Aorta (tissue), 5 donors: ENCODE measurements at regions not wholly inside any gene's neighbourhood (a gene's known extent, or its start where the extent isn't known, plus 50 kb on each side); places are given as distances from the start of the nearest gene placed in this dataset.

Experiments used
- ATAC-seq: fragments of 200-7000 bp; cut with Tn5 transposase; one replicate; pipeline ENCODE4 v1.9.1; 2022; ENCODE audit warnings: moderate library complexity; ENCODE audit not compliant: low FRiP score
- DNase-seq, 2 donors: peaks; one replicate each; pipeline ENCODE4 v3.0.0-alpha.2; 2020
- H3K27ac ChIP-seq, 2 donors: one replicate each; pipeline ENCODE4 v1.5.1; 2013; ENCODE audit warnings: low read length in 2 of 2, mild to moderate bottlenecking in 2 of 2, moderate library complexity in 2 of 2, control low read depth in 1 of 2, inconsistent platforms in 1 of 2, low read depth in 1 of 2
- H3K27me3 ChIP-seq, 2 donors: one replicate each; pipeline ENCODE4 v1.6.1; 2013; ENCODE audit warnings: control low read depth in 1 of 2, low read length in 1 of 2, mild to moderate bottlenecking in 1 of 2, moderate library complexity in 1 of 2; ENCODE audit not compliant: insufficient read depth in 2 of 2, control insufficient read depth in 1 of 2
- H3K36me3 ChIP-seq, 2 donors: one replicate each; pipeline ENCODE4 v1.6.1; 2013; ENCODE audit warnings: control low read depth in 1 of 2, low read length in 1 of 2, mild to moderate bottlenecking in 1 of 2; ENCODE audit not compliant: insufficient read depth in 2 of 2, control insufficient read depth in 1 of 2
- H3K4me1 ChIP-seq, 2 donors: one replicate each; pipeline ENCODE4 v1.6.1; 2013; ENCODE audit warnings: low read length in 2 of 2, control low read depth in 1 of 2, mild to moderate bottlenecking in 1 of 2, moderate library complexity in 1 of 2; ENCODE audit not compliant: insufficient read depth in 2 of 2, control insufficient read depth in 1 of 2
- H3K4me3 ChIP-seq, 2 donors: one replicate each; pipeline ENCODE4 v1.5.1; 2013; ENCODE audit warnings: low read length in 2 of 2, control low read depth in 1 of 2, mild to moderate bottlenecking in 1 of 2
- H3K9me3 ChIP-seq: one replicate; pipeline ENCODE4 v1.6.1; 2013; ENCODE audit warnings: mild to moderate bottlenecking, low read length; ENCODE audit not compliant: control insufficient read depth
- WGBS, 2 donors: extraction: QIAGEN DNeasy Blood & Tissue Kit; methylation state at CpG; one replicate each; pipeline ENCODE4 v1.1.7; 2013; 5-methylcytosine and 5-hydroxymethylcytosine counted together
- intact Hi-C, 2 donors: fragments of 100-400 bp; cut with DNase I; formaldehyde crosslinking; loops; one replicate each; pipeline versions ENCODE4 v1.14.2 to v1.15.0; 2022
- donor health status: healthy with polysubstance abuse.
- donor health status: Bipolar disorder and iron deficiency.
- donor health status: DM: no; HTN: no; CAD: no.
- donor health status: DM: no; HTN: no; CAD: no.
- donor health status: DM: yes; HTN: yes; CAD: no.

DNA sequence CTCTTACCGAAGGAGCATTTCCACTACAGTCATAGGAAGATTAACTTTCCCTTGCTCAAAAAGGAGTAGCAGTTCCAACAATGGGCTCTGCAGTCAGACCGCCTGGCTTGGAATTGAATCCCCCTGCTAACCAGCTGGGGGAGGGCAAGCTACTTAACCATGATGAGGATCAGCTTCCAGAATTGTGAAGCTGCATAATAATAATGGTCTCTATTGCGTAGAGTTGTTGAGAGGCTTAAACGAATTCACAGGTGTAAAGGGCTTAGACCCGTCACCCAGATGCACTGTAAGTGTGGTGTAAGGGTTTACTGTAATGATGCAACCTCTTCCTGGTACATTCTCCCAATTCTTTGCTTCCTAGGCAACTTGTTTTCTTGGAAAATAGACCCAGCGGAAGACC is 185.2 kb upstream of the RGMA start:
- Histone ChIP-seq H3K4me3 (no peak overlapping the region), H3K36me3 (no peaks in the 10 kb centered on the region), H3K27me3 (no peaks in the 10 kb centered on the region), H3K27ac (no peak overlapping the region), H3K4me1 (no peaks in the 10 kb centered on the region), H3K9me3 (peaks cover 3% of the 10 kb centered on the region)
- DNase-seq = no peak
- WGBS, 2 donors = 83 to 85% methylated on average over 6 of the region's 6 CpGs
- ATAC-seq = no peak
- intact Hi-C loops = no loop called here

DNA sequence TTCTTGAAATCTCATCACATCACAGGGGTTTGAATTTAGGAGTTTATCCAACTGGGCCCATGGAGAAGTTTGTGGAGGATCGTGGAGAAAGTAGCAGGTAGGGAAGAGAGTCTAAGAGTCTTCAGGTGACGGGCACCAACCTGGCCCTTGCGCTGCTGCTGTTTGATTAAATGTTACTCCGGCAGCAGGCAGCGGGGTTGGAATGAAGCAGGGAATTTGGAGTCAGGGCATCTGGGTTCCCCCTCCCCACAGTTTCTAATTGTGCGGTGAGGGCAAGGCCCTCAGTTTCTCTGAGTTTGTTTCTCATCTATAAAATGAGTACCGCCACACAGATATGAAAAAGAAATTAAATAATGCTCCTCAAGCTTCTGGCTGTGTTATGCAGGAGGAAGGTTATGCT is 182.9 kb upstream of the RGMA start:
- DNase-seq (no peak), ATAC-seq (no peak)
- H3K27ac ChIP-seq = no peak overlapping the region
- H3K4me1 ChIP-seq = no peaks in the 10 kb centered on the region
- H3K9me3 ChIP-seq = peaks cover 3% of the 10 kb centered on the region
- H3K4me3 ChIP-seq = no peak overlapping the region
- 98 to 99% methylated on average over 7 of the region's 7 CpGs for WGBS, 2 donors
- intact Hi-C loops = no loop called here
- no peaks in the 10 kb centered on the region for H3K27me3 ChIP-seq
- no peaks in the 10 kb centered on the region for H3K36me3 ChIP-seq

DNA sequence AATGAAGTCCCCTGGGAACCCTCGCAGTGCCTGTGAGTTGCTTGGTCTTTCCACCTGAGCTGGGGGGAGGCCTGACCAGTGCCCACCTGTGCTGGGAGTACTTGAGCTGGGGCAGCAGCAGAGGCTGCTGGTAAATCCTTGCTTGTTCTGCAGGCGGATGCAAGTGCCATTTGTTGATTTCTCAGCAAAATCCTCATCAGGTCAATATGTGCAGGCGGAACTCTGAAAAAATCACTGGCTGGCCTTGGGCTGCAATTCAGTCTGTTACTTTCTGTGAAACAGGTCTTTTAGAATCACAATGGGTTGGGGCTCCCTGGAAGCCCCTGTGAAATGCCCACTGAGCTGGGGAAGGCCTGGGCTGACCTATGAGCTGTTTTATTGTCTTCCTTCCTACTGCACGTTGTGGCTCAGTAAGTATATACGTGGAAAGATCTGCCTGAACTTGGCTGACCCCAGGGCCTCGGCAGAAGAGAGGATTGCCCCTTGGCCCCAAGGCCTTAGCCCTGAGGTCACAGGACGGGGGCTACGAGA is 182.0 kb upstream of the RGMA start:
- no peak for DNase-seq
- peaks cover 3% of the 10 kb centered on the region for H3K9me3 ChIP-seq
- H3K36me3 ChIP-seq = no peaks in the 10 kb centered on the region
- H3K27me3 ChIP-seq = no peaks in the 10 kb centered on the region
- no peaks in the 10 kb centered on the region for H3K4me1 ChIP-seq
- intact Hi-C loops = no loop called here
- ATAC-seq = no peak
- WGBS, 2 donors = 81 to 84% methylated on average over 8 of the region's 8 CpGs
- no peak overlapping the region for H3K4me3 ChIP-seq
- H3K27ac ChIP-seq = no peak overlapping the region

DNA sequence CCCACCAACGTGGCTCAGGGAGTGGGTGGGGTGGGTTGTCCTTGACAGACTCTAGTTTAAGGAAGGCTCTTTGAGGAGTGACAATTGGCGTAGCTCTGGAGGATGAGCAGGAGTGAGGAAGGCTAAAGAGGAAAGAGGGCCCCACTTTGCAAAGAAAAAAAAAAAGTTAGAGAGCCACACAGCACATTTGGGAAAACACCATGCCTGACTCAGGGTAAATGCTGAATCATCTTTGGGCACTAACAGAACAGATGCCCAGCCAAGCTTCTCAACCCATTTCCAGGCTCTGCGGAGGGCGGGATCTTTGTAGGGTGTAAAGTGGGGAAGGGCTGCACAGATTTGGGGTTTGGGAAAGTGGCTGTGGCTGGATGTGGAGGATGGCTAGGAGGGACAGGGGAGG is 179.1 kb upstream of the RGMA start:
- intact Hi-C loops = no loop called here

DNA sequence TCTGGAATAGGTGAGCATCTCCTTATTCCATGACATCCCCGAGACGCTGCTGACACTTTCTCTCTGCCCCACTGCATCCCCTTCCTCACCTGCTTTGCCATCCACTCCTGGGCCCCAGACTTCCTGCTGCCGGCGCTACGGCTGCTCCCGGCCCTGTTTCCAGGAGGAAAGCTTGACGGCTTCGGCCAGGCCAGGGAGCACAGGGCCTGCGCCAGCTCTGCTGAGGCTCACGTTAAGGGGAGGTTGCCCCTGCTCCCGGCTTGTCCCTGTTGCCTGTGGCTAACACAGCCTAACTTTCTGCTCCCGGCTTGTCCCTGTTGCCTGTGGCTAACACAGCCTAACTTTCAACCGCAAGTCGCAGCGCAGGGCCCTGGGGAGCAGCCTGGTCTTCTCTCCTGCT is 177.3 kb upstream of the RGMA start:
- Histone ChIP-seq H3K9me3 (peaks cover 3% of the 10 kb centered on the region), H3K4me3 (no peak overlapping the region), H3K27me3 (no peaks in the 10 kb centered on the region), H3K27ac (no peak overlapping the region), H3K4me1 (no peaks in the 10 kb centered on the region), H3K36me3 (no peaks in the 10 kb centered on the region)
- intact Hi-C loops = no loop called here
- DNase-seq (no peak), ATAC-seq (no peak)
- WGBS, 2 donors = 87 to 89% methylated on average over 15 of the region's 15 CpGs

More for the DNA sequence above, 179.1 kb upstream of the RGMA start:
- Histone ChIP-seq H3K4me1 (no peaks in the 10 kb centered on the region), H3K36me3 (no peaks in the 10 kb centered on the region), H3K27ac (no peak overlapping the region), H3K4me3 (no peak overlapping the region), H3K9me3 (peaks cover 3% of the 10 kb centered on the region), H3K27me3 (no peaks in the 10 kb centered on the region)
- ATAC-seq (no peak), DNase-seq (no peak)
- 87 to 94% methylated on average over 4 of the region's 4 CpGs for WGBS, 2 donors

DNA sequence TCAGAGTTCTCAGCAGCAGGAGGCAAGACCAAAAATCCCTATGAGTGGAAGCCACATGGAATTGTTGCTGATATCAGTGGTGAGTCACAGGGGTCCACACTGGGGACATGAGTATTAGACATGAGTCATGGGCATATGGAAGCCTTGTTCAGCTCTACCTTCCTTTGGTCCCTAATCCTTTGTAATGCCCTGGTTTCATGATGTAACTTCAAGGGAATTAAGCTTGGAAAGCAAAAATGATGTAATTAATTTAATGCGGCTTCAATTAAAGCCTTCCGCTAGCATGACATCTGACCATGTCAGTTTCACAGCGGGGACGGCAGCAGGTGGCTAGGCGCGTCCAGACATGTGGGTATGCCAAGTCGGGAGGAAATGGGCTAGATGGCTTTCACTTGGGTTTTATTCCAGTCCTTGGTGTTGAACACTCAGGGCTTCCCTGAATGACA is 176.1 kb upstream of the RGMA start:
- WGBS, 2 donors = 89 to 90% methylated on average over 7 of the region's 7 CpGs
- no peak overlapping the region for H3K4me3 ChIP-seq
- DNase-seq = no peak
- H3K4me1 ChIP-seq = no peaks in the 10 kb centered on the region
- H3K36me3 ChIP-seq = no peaks in the 10 kb centered on the region
- H3K9me3 ChIP-seq = no peaks in the 10 kb centered on the region
- H3K27me3 ChIP-seq = no peaks in the 10 kb centered on the region
- no peak for ATAC-seq
- intact Hi-C loops = no loop called here
- H3K27ac ChIP-seq = no peak overlapping the region

DNA sequence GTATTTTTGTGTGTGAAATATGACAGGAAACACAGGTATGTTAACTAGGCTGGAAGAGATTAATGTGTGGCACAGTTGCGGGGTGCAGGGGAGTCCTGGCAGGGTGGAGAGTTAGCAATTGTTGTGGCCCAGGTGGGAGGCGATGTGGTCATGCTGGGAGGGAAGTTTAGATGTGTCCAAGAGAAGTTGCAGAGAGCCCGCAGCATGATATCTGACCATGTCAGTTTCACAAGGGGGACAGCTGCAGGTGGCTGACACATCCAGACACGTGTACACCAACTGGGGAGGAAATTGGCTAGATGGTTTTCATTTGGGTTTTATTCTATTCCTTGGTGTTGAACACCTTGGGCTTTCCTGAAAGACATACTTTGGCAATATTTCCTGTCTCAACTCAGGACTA is 172.8 kb upstream of the RGMA start:
- no peak for DNase-seq
- no peak overlapping the region for H3K4me3 ChIP-seq
- H3K9me3 ChIP-seq = no peaks in the 10 kb centered on the region
- no peaks in the 10 kb centered on the region for H3K36me3 ChIP-seq
- WGBS, 2 donors = 89 to 94% methylated on average over 4 of the region's 4 CpGs
- H3K27me3 ChIP-seq = no peaks in the 10 kb centered on the region
- no peaks in the 10 kb centered on the region for H3K4me1 ChIP-seq
- H3K27ac ChIP-seq = no peak overlapping the region
- no peak for ATAC-seq
- intact Hi-C loops = no loop called here

DNA sequence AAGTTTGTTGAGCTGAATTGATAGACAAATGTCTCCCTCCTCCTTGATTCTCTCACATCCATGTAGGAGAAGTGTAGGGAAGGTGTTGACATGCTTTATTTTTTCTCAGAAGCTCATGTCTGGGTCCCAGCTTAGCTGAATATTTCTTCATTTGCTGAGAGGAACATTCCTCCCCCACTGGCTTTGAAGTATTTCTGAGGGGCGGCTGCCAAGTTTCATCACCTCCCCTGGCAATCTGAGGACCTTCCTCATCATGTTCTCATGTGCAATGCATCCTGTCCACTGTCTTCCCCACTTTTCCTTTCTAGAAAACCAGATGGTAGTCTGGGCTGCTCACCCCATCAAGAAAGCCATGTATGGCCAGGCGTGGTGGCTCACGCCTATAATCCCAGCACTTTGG is 168.9 kb upstream of the RGMA start:
- no peaks in the 10 kb centered on the region for H3K9me3 ChIP-seq
- H3K4me1 ChIP-seq = no peaks in the 10 kb centered on the region
- 91 to 93% methylated on average over 3 of the region's 3 CpGs for WGBS, 2 donors
- no peaks in the 10 kb centered on the region for H3K27me3 ChIP-seq
- DNase-seq (no peak), ATAC-seq (no peak)
- intact Hi-C loops = no loop called here
- H3K4me3 ChIP-seq = no peak overlapping the region
- no peak overlapping the region for H3K27ac ChIP-seq
- H3K36me3 ChIP-seq = no peaks in the 10 kb centered on the region

DNA sequence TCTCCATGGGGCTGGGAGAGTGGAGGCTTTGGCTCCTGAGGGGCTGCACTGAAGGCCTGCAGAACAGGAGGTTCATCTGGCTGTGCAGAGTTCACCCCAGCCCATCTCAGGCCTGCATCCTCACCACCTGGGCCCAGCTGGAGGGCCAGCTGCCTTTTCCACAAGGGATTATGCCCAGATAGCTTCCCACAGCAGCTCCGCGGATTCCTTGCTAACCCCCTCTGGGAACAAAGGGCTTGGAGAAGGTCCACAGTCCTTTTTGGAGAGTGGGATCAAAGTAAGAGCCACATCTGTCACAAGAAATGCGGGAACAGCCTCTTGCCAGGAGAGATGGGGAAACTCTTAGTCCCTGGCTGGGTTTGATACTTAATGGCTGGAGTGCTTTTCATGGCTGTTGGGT is 164.7 kb upstream of the RGMA start:
- Histone ChIP-seq H3K27me3 (no peaks in the 10 kb centered on the region), H3K9me3 (no peaks in the 10 kb centered on the region), H3K36me3 (no peaks in the 10 kb centered on the region), H3K4me3 (no peak overlapping the region), H3K4me1 (peaks cover 0 to 2% of the 10 kb centered on the region in 2 donors), H3K27ac (no peak overlapping the region)
- intact Hi-C loops = no loop called here
- 76 to 91% methylated on average over 3 of the region's 3 CpGs for WGBS, 2 donors
- DNase-seq (no peak), ATAC-seq (no peak)
